Neural cell (in vitro differentiated cells): ENCODE measurements at regions not wholly inside any gene's neighbourhood (a gene's known extent, or its start where the extent isn't known, plus 50 kb on each side); places are given as distances from the start of the nearest gene placed in this dataset.

ENCODE experiments used
- CTCF ChIP-seq: fragments of 450-650 bp; IDR thresholded peaks from 2 replicates; pipeline ENCODE4 v1.5.1; 2014; ENCODE audit warnings: antibody characterized with exemption, mild to moderate bottlenecking, moderate library complexity; ENCODE audit not compliant: poor library complexity, severe bottlenecking
- EP300 ChIP-seq: fragments of 450-650 bp; conservative IDR thresholded peaks from 2 replicates; pipeline ENCODE4 v1.6.1; 2014; ENCODE audit warnings: antibody characterized with exemption, mild to moderate bottlenecking, moderate library complexity; ENCODE audit not compliant: poor library complexity, severe bottlenecking
- EZH2 ChIP-seq: fragments of 200-600, 300-800 bp; shearing (Covaris generic), sonication (generic); IDR thresholded peaks from 2 replicates; pipeline ENCODE4 v1.6.1; 2014; ENCODE audit warnings: antibody characterized with exemption, low read length, borderline replicate concordance, mild to moderate bottlenecking; ENCODE audit not compliant: insufficient read depth, poor library complexity, severe bottlenecking
- MXI1 ChIP-seq: fragments of 450-650 bp; conservative IDR thresholded peaks from 2 replicates; pipeline ENCODE4 v1.6.1; 2014; ENCODE audit warnings: antibody characterized with exemption, mild to moderate bottlenecking; ENCODE audit not compliant: poor library complexity, severe bottlenecking
- POLR2AphosphoS5 ChIP-seq: IDR thresholded peaks from 2 replicates; pipeline ENCODE4 v1.6.1; 2012
- REST ChIP-seq: IDR thresholded peaks from 2 replicates; pipeline ENCODE4 v1.6.1; 2012; ENCODE audit warnings: borderline replicate concordance
- SMC3 ChIP-seq: fragments of 450-650 bp; conservative IDR thresholded peaks from 2 replicates; pipeline ENCODE4 v1.6.1; 2014; ENCODE audit warnings: antibody characterized with exemption, mild to moderate bottlenecking, moderate library complexity; ENCODE audit not compliant: poor library complexity
- TAF1 ChIP-seq: IDR thresholded peaks from 2 replicates; pipeline ENCODE4 v1.6.1; 2012; ENCODE audit warnings: low read depth

- TF ChIP-seq POLR2AphosphoS5 (no peak), CTCF (no peak), EP300 (no peak), EZH2 (no peak), TAF1 (no peak), MXI1 (no peak), SMC3 (no peak), REST (no peak)
Measured at GRCh38 chr2:84301717-84302116, 157.4 kb downstream of the SUCLG1 start.
